Omental fat pad (tissue), 3 donors: ENCODE measurements at regions not wholly inside any gene's neighbourhood (a gene's known extent, or its start where the extent isn't known, plus 50 kb on each side); places are given as distances from the start of the nearest gene placed in this dataset.

Experiments used
- ATAC-seq: fragments of 150-250 bp; one replicate; pipeline ENCODE4 v1.9.1; 2016; ENCODE audit warnings: mild to moderate bottlenecking, moderate library complexity; ENCODE audit not compliant: low FRiP score
- DNase-seq: peaks from one replicate; pipeline ENCODE4 v3.0.0-alpha.2; 2019; ENCODE audit warnings: low spot score
- TF ChIP-seq, protein P1 (sequence below), 3 donors: fragments of 450-650 bp; IDR thresholded peaks; one replicate each; pipeline ENCODE4 v1.5.1; 2016 to 2017; ENCODE audit warnings: antibody characterized with exemption in 3 of 3, mild to moderate bottlenecking in 3 of 3, moderate library complexity in 2 of 3

DNA sequence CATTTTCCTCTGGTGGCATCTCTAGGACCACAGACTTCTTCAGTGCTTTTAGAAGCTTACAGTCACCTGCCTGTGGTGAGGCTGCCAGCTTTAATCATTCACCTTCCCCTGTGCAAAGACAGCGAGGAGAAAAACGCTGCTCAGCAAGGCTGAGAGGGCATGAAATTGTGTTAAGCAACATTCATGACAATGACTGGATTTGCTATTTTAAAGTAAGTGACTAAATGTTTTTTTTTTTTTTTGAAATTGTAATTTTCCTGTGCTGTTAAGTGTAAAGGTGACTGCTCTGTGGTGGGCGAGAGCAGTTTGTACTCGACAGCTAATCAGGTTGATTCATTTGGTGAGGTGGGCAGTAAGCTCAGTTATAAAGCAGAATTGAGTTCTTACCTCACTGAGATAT is 240.4 kb downstream of the NSUN3 start:
- DNase-seq (no peak), ATAC-seq (no peak)
- TF ChIP-seq, protein P1, sequence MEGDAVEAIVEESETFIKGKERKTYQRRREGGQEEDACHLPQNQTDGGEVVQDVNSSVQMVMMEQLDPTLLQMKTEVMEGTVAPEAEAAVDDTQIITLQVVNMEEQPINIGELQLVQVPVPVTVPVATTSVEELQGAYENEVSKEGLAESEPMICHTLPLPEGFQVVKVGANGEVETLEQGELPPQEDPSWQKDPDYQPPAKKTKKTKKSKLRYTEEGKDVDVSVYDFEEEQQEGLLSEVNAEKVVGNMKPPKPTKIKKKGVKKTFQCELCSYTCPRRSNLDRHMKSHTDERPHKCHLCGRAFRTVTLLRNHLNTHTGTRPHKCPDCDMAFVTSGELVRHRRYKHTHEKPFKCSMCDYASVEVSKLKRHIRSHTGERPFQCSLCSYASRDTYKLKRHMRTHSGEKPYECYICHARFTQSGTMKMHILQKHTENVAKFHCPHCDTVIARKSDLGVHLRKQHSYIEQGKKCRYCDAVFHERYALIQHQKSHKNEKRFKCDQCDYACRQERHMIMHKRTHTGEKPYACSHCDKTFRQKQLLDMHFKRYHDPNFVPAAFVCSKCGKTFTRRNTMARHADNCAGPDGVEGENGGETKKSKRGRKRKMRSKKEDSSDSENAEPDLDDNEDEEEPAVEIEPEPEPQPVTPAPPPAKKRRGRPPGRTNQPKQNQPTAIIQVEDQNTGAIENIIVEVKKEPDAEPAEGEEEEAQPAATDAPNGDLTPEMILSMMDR (IDR thresholded peaks at IDR 0.05) = no peak

DNA sequence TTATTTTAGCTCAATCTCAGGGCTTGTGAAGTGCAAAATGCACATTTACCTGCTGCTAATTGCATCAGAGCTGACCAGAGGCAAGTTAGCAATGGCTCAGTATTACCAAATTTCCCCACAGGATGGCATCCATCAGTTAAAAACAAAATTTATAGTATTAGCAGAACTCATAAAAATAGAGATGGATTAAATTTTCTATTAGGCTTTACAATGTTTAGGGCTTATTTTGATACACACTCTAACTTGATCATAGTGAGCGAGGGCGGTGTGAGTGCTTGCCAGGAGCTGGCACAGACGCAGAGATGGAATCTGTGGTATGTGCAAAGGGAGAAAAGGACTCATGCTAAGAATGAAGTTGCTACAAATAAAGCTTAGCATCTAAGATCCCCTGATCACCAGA is 241.0 kb downstream of the NSUN3 start:
- TF ChIP-seq, protein P1 (IDR thresholded peaks at IDR 0.05) = no peak
- no peak for ATAC-seq
- no peak for DNase-seq

- TF ChIP-seq, protein P1 (IDR thresholded peaks at IDR 0.05) = no peak
- ATAC-seq (no peak), DNase-seq (no peak)
Observed at GRCh38 chr3:94304954-94305353, 242.1 kb downstream of the NSUN3 start.

GRCh38 chr3:94305835-94306611 is 243.2 kb downstream of the NSUN3 start:
- DNase-seq (no peak), ATAC-seq (no peak)
- TF ChIP-seq, protein P1 (IDR thresholded peaks at IDR 0.05) = no peak

- no peak for ATAC-seq
- TF ChIP-seq, protein P1 (IDR thresholded peaks at IDR 0.05) = no peak
- DNase-seq = no peak
Observed at GRCh38 chr3:94307588-94307987, 244.7 kb downstream of the NSUN3 start.

DNA sequence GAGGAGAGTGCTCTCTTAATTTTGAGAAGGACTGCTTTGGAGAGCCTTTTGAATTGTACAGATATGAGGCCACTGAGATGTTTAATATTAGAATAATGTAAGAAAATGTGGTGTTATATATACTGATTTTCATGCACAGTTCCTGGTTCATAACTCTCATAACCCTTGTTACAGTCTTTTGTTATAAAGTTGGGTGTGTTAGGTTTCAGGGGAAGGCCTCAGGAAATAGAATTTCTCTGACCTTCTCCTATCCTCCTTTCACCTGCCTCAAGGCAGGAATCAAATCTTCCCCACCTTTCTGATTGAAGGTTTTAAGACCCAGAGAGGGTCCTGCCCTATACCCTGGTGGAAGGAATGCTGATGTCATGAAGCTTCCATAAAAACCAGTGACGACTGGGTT is 245.9 kb downstream of the NSUN3 start:
- TF ChIP-seq, protein P1 (IDR thresholded peaks at IDR 0.05) = no peak
- DNase-seq (no peak), ATAC-seq (no peak)
